Activated CD8-positive, alpha-beta memory T cell treated with anti-CD3 and anti-CD28 coated beads for 24 hours (primary cell): ENCODE measurements at regions not wholly inside any gene's neighbourhood (a gene's known extent, or its start where the extent isn't known, plus 50 kb on each side); places are given as distances from the start of the nearest gene placed in this dataset.

Experiments used
- DNase-seq: peaks from one replicate; pipeline ENCODE4 v3.0.0-alpha.2; 2020

DNA sequence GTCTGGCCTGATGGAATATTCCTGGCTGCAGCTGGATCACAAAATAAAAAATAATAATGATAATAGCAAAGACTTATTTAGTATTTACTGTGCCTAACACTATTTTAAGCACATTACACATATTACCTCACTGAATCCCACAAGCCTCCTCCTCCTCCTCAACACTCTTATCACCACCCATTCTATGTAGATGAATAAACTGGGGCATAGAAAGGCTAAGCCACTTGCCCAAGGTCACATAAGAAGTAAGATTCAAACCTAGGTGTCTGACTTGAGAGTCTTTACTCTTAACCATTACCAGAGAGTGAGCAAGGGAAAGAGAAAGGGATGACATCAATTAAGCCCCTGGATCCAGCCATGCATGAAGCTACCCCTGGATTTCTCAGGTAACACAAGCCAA, 493.1 kb downstream of the SHQ1 start:
- DNase-seq: no peak

DNA sequence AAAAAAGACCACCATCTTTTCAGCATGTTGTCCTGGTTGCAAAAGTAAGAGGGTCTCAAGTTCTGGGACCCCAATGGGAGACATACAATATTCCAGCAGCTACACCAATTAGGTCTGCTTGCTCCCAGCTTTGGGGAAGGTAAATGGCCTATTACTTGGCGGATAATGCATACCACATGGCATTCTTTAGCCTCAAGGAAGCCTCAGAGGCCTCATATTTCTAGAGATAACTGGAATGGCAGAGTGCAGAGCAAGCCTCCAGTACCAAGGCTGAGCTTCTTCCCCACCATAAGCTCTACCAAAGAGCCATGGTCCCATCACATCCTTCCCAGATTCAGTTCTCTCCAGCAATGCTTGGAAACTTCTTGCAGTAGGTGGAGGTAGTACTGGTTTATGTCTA, 493.8 kb downstream of the SHQ1 start:
- DNase-seq: no peak

DNA sequence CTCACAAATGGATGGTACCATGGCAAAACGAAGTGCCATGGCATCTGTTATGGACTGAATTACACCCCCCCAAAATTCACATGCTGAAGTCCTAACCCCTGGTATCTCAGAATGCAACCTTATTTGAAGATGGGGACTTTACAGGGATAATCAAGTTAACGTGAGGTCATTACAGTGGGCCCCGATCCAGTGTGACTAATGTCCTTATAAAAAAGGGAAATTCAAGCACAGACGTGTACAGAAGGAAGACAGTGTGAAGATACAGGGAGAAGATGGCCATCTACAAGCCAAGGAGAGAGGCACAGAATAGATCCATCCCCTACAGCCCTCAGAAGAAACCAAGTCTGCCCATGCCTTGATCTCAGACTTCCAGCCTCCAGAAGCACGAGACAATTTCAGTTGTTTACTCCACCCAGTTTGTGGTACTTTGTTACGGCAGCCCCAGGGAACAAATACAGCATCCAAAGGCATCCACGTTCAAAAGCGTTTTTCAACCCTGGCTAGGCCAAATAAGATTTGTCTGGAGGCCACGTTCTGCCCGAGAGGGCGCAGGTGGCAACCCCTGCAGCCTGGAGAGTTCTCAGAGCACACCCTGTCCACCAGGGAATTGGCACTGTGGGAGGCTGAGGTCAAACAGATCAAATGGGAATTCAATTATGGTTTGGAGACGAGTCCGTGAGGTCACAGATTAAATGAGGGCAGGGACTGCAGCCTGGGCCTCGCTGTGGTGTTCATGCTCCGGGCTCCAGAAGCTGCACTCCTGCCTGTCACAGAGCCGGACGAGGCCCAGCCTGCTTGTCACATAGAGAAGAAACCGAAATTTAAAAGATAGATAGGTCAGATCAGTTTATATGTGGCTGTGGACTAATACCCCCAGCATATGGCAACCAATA, 494.8 kb downstream of the SHQ1 start:
- DNase-seq: peak; percentile 47

DNA sequence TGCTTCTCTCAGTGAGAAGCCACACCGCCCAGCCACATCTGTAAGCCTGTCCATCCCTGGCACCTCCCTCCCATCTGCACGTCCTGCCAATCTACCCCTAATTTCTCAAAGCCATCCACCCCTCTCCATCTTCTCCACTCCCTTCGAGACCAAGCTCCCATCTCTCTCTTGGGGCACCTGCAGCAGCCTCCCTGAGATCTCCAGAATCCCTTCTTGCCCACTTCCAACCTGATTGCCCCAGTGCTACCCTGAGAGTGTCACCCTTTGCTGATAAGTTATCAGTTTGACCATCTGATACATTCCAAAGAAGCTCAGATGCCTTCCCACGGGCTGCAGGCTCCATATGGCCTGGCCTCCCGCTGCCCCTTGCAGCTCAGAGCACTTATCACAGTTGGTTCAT, 496.1 kb downstream of the SHQ1 start:
- peak; percentile 47 for DNase-seq

DNA sequence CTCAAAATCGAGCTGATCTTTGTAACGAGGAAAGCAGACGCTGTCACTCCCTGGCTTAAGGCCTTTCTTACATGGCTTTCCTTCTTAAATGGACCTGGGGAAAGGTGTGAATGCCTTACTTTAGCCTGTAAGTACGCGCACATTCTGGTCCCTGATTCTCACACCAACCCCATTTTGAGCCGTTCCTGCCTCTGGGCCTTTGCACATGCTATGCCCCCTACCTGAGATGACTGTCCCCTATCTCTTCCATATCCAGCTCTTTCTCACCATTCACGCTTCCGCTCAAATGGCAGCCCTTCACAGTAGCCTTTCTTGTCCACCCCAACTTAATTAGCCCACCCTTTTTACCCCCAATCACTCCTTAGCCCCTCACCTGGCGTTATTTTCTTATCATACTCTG, 496.7 kb downstream of the SHQ1 start:
- DNase-seq: peak; percentile 38

DNA sequence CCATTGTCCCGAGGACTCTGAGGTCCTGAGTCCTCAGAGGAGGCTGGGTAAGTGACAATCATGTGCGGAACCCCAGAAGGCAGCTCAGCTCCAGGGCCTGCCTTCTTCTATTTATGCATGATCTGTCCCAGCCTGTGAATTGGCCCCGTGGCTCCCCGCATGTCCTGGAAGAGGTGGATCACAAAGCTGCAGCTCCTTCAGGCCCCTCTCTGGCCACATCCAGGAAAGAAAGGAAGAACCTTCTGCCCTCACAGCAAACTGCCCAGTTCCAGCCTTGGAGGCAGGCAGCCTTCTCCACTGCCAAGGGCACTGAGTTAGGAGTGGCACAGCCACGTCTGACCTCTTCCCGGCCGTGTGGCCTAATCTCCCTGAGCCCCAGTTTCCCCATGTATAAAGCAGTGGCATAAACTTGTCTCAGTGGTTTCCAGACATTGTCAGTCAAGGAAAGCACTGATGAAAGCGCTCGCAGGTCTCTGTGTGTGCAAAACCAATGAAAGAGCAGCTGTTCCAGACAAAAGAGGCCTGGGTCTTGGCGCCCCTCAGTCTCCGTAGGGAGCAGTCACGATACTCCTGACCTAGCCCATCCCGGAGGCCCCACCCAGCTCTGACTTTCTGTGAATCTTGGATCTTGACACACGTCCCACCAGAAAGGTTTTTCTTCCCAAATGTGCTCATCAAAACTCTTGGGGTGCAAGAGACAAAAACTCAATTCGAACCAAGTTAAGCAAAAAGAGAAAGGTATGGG, 497.3 kb downstream of the SHQ1 start:
- peak; percentile 49 for DNase-seq

DNA sequence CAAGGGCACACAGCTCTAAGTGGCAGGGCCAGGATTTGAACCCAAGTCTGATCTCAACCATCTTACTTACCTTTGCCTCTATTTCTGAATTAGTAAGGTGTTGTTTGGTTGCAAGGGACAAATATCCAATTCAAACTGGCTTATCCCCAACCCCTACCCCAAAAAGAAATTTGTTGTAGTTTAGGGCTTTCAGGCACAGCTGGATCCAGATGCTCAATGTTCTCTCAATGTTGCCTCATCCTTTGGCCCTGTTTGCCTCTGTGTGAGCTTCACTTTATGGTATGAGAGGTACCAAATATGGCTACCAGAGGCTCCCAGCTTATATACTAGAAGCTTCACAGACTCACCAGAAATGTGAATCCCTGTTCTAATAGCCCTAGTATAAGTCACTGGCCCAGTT, 499.9 kb downstream of the SHQ1 start:
- DNase-seq: no peak

DNA sequence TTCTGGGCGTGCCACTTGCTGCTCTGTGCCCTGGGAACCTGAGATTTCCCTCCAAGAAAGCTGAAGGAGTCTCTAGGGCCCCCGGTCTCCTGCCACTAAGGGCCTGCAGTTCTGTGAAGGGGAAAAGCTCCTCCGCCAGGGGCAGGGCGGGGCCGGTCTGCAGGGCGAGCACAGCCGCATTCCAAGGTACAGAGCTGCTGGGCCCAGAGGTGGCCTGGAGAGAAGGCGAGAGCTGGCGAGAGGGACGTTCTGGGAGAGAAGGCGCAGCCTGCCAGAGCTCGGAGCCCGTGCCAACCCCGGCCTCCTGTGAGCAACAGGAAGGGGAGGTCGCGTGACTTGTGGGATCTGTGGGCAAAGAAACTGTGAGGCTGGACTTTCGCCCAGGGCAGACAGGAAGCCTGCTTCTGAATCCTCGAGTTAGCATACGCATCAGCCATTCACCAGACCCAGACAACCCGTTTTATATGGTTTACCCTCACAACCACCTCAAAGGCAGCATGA, 500.4 kb downstream of the SHQ1 start:
- peak; percentile 76 for DNase-seq

DNA sequence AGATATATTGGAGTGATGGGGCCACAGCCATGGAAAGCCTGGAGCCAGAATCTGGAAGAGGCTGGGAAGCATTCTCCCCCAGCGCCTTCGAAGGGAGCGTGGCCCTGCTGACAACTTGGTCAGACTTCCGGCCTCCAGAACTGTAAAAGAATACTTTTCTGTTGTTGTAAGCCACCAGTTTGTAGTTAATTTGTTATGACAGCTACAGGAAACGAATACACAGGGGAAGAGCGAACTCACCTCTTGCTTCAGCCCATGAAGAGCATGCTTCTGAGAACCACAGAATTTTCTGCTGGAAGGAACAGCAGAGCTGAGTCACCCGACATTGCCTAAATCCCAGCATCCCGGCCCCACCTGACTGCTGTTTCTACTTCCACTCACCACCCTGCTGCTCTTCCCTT, 501.7 kb downstream of the SHQ1 start:
- no peak for DNase-seq

DNA sequence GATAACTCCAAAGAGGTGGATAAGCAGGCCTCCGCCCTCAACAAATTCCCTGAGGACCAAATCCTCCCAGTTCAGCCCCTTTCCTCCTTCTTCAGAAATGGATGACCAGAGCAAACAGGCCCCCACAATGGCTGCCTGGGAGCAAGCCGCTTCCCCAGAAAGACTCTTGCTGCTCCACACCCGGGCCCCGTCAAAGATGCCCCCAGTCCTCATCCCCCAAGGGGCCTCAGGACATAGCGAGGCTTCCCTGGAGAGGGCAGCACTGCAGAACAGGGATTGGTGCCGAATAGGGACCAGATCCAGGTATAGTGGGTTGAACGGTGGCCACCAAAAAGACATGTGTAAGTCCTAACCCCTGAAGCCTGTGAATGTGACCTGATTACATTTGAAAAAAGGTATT, 502.3 kb downstream of the SHQ1 start:
- no peak for DNase-seq

DNA sequence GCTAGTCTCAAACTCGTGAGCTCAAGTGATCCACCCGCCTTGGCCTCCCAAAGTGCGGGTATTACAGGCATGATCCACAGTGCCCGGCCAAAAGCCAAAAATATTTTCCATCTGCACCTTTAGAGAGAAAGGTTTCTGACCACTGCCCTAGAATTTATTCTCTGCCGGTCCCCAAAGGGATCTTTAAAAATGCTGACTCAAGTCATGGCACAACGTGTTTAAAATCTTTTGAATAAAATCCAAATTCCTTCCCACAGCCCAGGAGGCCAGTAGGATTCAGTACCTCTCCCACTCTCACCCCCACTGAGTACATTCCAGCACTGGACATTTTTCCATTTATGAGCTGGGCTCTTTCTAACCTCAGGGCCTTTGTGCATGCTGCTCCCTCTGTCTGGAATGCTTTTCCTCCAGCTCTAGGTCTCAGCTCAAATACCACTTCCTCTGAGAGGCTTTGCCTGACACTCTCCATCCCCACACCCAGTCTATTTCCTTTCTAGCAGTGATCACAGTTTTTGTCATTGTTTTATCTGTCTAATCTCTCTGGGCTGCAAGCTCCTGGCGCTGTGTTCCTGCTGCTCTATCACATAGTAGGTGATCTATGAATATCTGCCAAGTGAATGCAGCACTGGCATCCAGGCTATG, 502.9 kb downstream of the SHQ1 start:
- DNase-seq: no peak

DNA sequence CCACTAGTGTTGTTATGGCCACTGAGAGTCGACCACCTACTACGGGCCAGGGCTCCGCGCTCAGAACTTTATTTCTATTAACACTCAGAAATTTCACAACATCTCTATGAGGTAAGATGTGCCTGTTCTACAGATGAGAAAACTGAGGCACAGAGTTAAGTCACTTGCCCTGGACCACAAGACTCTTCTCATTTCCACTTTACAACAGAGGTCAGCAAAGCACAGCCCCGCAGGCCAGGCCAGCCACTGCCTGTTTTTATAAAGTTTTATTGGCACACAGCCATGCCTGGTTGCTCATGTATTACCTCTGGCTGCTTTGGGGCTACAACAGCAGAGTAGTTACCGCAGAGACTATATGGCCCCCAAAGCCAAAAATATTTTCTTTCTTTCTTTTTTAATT, 503.6 kb downstream of the SHQ1 start:
- DNase-seq: no peak

DNA sequence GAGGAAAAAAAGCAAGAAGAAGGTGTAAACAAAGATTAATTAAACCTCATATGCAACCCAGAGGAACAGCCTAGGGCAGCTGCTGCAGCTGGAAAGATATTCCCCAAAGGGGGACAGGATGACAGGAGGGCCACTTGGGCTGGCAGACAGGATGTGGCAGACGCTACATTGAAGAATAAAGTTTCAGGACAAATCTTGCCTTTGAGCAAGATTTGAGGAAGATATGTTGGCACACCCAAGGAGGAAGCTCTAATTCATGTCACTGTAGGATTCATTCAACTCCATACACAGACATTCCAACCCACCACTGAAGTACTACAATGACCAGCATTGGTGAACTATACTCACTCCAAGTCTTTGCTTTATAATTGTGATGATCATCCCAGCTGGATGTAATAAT, 504.0 kb downstream of the SHQ1 start:
- no peak for DNase-seq

DNA sequence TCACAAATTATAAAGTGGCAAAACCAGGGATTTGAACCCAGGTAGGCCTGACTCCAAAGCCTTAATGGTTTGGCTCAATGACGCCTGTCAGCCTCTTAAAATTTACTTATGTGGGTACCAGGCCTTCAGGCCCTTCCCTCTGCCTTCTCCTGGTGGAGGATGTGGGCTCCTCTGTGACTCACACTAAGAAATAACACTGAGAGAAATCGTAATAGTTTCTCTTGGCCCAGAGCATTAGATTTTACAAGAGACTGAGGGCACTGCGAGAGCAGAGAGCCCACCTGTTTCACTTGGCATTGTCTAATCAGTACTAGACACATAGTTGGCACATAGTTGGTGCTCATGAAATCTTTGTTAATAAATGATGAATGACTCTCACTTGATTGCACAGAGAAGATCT, 505.2 kb downstream of the SHQ1 start:
- DNase-seq: no peak

DNA sequence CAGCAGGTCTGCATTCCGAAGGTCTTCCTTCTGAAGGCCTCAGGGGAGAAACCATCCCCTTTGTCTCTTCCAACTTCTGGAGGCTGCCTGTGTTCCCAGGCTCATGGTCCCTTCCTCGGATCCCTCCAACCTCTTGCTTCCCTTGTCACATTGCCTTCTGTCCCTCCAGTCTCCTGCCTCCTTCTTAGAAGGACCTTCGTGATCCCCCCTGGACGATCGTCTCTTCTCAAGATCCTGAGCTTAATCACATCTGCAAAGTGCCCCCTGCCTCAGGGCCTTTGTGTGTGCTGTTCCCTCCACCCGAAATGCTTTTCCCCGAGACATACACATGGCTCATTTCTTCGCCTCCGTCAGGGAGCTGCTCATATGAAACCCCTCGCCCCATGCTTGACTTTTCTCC, 505.8 kb downstream of the SHQ1 start:
- no peak for DNase-seq

DNA sequence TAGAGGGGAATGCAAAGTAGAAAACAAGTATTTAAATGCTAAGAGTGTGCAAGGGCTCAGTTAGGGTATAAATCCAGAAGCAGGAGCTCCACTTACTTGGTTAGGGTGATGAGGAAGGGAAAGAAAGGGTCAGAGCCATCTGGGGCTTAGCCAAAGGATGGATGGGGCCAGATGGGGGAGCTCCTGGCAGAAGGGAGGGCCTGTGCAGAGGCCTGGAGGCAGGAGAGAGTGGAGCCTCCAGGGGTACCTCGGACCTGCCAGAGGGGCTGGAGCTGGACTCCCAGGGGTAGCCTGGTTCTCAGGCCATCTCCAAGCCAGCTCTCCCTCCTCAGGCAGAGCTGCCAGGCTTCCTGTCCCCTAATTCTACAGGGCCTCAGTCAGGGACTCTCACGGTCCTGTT, 506.3 kb downstream of the SHQ1 start:
- no peak for DNase-seq

DNA sequence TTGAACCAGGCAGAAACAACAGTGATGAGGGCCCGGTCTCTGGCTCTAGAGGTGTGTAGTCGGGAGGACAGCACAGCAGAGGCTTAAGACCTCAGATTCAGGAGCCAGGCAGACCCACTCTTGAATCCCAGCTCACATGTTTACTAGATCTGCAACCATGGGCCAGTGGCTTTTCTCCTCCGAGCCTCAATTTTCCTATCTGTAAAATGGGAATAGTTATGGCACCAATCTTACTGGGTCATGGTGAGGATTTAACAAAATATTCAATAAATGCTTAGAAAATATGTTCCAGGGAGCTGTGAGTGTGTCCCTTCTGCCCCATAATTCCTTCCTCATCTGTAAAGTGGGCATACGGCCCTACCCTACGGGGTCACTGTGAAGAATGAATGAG, 506.9 kb downstream of the SHQ1 start:
- DNase-seq: no peak

DNA sequence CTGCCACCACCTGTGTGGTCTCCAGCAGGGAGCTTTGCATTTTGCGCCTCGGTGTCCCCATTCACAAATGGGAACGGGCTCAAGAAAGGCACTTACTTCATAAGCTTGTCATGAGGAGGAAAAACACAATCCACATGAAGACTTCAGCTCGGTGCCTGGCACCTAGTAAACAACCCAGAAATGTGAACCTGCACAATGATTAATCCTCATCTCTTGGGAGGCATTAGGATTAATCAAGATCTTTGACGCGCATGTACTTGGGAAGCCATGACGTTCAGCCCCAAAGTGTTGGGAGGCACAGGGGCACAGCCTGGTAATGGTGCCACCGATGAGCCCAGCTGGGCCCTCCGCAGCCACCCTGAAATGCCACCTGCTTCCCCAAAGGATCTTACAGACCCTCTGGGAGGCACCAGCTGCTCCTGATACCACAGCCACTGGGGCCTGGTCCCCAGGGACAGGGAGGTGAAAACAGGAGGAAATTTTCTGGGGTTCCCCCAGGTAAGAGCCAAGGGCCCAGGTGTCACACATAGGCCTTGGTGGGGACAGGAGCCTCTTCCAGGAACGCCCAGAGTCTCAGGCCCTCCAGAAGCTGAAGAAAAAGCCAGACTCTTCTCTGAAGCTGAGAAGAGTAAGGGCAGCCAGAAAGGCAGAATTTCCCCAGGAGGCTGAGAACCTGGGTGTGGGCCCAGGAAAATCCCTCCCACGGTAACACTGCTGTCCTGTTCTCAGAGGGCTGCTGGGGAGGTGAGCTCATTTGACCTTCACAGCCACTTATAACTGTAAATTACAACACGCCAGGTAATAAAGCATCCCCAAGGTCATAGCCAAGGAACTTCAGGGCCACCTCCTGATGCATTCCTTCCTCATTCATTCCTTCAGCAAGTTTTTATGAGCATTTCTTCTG, 507.5 kb downstream of the SHQ1 start:
- DNase-seq: no peak

DNA sequence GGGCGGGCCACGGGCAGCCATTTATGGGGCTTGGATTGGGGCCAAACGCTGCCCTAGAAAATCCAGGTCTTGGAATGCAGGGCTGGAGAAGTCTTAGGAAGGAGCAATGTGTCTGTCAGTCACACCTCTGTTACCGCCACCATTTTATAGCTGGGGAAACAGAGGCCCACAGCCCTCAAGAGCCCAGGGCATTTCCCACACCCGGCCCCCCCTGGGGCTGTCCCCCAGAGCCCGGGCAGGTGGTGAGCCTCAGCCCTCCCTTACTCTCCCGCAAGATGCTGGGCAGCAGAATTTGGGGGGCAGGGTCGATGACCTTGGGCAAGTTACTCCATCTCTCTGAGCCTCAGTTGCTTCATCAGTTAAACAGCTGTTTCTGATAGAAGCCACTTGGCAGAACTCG, 508.2 kb downstream of the SHQ1 start:
- no peak for DNase-seq

DNA sequence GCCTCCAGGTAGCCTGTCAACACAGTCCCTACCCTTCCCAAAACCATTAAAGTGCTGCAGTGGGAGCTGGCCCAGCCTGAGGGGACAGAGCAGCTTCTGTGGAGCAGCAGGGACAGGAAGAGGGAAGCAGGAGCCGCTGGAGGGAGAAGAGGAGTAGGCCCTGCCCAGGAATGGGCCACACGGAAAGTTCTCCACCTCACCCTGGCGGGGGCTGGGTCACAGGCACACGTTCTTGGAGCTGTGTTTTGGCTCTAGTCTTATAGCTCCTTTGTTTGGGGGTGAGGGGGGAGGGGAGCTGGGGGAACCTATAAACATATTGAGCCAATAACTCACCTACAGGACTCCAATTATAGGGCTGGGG, 508.6 kb downstream of the SHQ1 start:
- DNase-seq: no peak

DNA sequence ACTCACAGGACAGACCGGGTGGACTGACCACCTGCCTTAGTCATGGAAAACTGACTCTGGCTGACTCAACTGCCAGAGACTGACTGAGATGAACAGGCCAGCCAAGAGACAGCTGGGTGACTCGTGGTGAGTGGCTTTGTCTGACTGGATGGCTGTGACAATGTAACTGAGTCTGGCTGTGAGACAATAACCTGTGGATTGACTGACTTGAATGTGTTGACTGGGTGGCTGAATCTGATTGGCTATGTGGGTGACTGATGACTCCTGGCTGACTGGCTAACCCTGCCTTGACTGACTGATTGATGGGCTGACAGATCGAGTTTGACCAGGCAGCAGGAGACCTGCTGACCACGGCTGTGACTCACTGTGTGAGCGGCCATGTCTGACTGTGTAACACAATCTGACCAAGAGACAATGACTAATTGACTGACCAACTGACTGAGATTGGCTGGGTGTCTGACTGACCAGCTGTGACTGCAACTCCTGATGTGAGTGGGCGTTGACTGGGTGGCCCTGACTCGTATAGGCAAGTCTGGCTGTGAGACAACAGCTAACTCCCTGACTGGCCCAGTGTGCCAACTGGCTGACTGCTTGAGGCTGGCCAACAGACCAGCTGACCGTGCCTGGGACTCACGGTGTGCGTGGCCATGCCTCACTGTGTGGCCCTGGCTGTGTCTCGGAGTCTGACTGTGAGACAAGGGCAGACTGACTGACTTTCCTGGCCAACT, 509.1 kb downstream of the SHQ1 start:
- DNase-seq: no peak
